ENCODE measurements at regions not wholly inside any gene's neighbourhood (a gene's known extent, or its start where the extent isn't known, plus 50 kb on each side); places are given as distances from the start of the nearest gene placed in this dataset.

DNA sequence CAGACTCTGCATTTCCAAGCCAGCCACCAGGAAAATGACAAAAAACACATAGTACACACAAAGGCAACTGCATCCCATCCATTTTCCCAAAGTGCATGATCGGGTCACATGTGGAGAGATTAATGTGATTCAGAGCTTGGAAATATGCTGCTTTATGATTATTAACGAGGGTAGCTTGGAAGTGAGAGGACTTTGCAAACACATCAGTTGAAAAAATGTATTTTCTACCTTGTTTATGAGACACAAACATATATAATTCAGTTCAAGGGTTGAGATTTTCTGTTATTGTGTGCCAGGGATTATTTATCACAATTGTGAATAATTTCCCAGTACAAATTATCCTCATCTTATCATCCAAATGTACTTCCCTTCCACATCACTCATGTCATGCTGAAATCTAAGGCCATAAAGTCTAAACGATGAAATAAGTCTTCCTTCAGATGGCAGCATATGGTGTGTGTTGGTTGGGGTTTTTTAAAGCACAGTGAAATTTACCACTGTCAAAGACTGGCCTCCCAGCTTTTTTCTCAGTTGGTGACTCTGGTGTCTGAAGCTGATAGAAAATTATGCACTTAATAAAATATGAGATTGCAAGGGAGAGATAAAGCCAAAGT lies 104.7 kb upstream of the ADAMTS18 start:
- ATAC-seq = no peak
- DNase-seq = no peak
- TF ChIP-seq, protein P1, sequence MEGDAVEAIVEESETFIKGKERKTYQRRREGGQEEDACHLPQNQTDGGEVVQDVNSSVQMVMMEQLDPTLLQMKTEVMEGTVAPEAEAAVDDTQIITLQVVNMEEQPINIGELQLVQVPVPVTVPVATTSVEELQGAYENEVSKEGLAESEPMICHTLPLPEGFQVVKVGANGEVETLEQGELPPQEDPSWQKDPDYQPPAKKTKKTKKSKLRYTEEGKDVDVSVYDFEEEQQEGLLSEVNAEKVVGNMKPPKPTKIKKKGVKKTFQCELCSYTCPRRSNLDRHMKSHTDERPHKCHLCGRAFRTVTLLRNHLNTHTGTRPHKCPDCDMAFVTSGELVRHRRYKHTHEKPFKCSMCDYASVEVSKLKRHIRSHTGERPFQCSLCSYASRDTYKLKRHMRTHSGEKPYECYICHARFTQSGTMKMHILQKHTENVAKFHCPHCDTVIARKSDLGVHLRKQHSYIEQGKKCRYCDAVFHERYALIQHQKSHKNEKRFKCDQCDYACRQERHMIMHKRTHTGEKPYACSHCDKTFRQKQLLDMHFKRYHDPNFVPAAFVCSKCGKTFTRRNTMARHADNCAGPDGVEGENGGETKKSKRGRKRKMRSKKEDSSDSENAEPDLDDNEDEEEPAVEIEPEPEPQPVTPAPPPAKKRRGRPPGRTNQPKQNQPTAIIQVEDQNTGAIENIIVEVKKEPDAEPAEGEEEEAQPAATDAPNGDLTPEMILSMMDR (IDR thresholded peaks at IDR 0.05 in 4 of 5, conservative IDR thresholded peaks at IDR 0.05 in 1 of 5) = no peak
- TF ChIP-seq POLR2A (IDR thresholded peaks at IDR 0.05) = no peak
- H3K4me3 ChIP-seq = no peak overlapping the region
- no peak overlapping the region for H3K27ac ChIP-seq
- no peaks in the 10 kb centered on the region for H3K27me3 ChIP-seq
- in situ Hi-C loops (cut with MboI; ENCODE audit: low sequenced_read_pairs in 4 of 4) (no loop called here), intact Hi-C loops (cut with DNase I; ENCODE audit: low total_unique reads) (no loop called here)
- no peaks in the 10 kb centered on the region for H3K36me3 ChIP-seq
- H3K9me3 ChIP-seq = no peaks in the 10 kb centered on the region
- no peaks in the 10 kb centered on the region for H3K4me1 ChIP-seq

DNA sequence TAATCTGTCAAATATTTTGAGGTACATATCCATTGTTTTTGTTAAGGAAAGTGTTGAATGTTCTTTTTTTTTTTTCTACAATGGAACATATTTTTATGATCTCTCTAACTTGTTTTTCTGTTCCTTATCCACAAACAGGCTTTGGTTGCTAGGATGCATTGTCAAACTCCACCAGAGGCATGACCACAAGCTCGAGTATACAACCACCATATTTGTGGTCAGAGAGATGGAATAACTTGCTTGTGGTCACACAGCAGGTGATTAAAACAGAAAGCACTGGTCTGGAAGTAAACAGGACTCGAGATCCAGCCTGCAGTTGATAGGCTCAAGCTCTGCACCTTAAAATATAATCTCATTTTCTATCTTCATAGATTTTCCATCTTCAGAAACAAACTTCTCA lies 105.8 kb upstream of the ADAMTS18 start:
- Histone ChIP-seq H3K36me3 (no peaks in the 10 kb centered on the region), H3K9me3 (no peaks in the 10 kb centered on the region), H3K27me3 (no peaks in the 10 kb centered on the region), H3K27ac (no peak overlapping the region), H3K4me1 (no peaks in the 10 kb centered on the region), H3K4me3 (no peak overlapping the region)
- no peak for TF ChIP-seq POLR2A (IDR thresholded peaks at IDR 0.05)
- TF ChIP-seq, protein P1 (IDR thresholded peaks at IDR 0.05 in 4 of 5, conservative IDR thresholded peaks at IDR 0.05 in 1 of 5) = no peak
- ATAC-seq (no peak), DNase-seq (no peak)
- in situ Hi-C loops (cut with MboI; ENCODE audit: low sequenced_read_pairs in 4 of 4) = no loop called here
- intact Hi-C loops (cut with DNase I; ENCODE audit: low total_unique reads) = no loop called here

DNA sequence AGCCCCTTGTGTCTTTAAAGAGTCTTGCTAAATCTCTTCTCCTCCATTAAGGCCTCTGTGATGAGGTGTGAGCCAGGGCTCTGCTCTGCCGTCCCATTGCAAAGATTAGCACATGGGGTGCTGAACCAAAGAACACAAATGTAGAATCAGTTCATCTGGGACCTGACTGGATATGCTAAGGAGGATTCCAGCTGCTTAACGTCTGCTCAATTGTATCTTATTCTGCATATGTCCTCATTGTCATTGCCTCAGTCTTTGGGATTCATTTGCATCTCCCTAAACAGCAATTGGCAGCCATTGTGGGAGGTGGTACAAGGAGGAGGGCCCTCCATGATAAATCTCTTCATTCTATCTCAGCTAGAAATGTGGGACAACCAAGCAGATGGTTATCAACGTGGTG lies 106.3 kb upstream of the ADAMTS18 start:
- intact Hi-C loops (cut with DNase I; ENCODE audit: low total_unique reads) = no loop called here
- Histone ChIP-seq H3K36me3 (no peaks in the 10 kb centered on the region), H3K27ac (no peak overlapping the region), H3K9me3 (no peaks in the 10 kb centered on the region), H3K4me1 (no peaks in the 10 kb centered on the region), H3K4me3 (no peak overlapping the region), H3K27me3 (no peaks in the 10 kb centered on the region)
- TF ChIP-seq POLR2A (IDR thresholded peaks at IDR 0.05) = no peak
- TF ChIP-seq, protein P1 (IDR thresholded peaks at IDR 0.05 in 4 of 5, conservative IDR thresholded peaks at IDR 0.05 in 1 of 5) = no peak
- ATAC-seq (no peak), DNase-seq (no peak)
- in situ Hi-C loops (cut with MboI; ENCODE audit: low sequenced_read_pairs in 4 of 4) = no loop called here

DNA sequence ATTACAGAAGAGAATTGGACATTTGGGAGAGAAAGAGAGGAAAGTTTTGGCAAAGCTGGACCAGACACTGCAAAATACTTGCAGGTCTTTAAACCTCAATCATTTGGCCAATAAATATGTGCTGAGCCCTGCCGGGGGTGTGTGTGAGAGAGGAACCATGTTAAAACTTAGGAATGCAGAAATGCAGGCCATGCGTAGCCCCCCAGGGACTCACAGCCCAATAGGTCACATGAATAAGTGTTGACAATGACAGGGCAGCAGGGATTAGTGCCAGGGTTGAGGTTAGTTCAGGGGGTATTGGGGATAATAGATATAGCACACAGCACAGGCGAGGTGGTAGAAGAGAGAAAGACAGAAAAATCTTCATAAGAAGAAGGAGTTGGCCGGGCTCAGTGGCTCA lies 113.3 kb upstream of the ADAMTS18 start:
- Histone ChIP-seq H3K36me3 (no peaks in the 10 kb centered on the region), H3K27ac (no peak overlapping the region), H3K4me1 (no peaks in the 10 kb centered on the region), H3K27me3 (no peaks in the 10 kb centered on the region), H3K4me3 (no peak overlapping the region), H3K9me3 (no peaks in the 10 kb centered on the region)
- in situ Hi-C loops (cut with MboI; ENCODE audit: low sequenced_read_pairs in 4 of 4) = no loop called here
- no peak for TF ChIP-seq POLR2A (IDR thresholded peaks at IDR 0.05)
- TF ChIP-seq, protein P1 (IDR thresholded peaks at IDR 0.05 in 4 of 5, conservative IDR thresholded peaks at IDR 0.05 in 1 of 5) = no peak
- DNase-seq = no peak
- intact Hi-C loops (cut with DNase I; ENCODE audit: low total_unique reads) = no loop called here
- ATAC-seq = no peak

- no peak for DNase-seq
These were observed 113.9 kb upstream of the ADAMTS18 start for GRCh38 chr16:77548766-77549165.

More at GRCh38 chr16:77548766-77549165, 113.9 kb upstream of the ADAMTS18 start:
- Histone ChIP-seq H3K27me3 (no peaks in the 10 kb centered on the region), H3K4me3 (no peak overlapping the region), H3K9me3 (no peaks in the 10 kb centered on the region), H3K36me3 (no peaks in the 10 kb centered on the region), H3K4me1 (no peaks in the 10 kb centered on the region), H3K27ac (no peak overlapping the region)
- no peak for TF ChIP-seq POLR2A (IDR thresholded peaks at IDR 0.05)
- in situ Hi-C loops (cut with MboI; ENCODE audit: low sequenced_read_pairs in 4 of 4) (no loop called here), intact Hi-C loops (cut with DNase I; ENCODE audit: low total_unique reads) (no loop called here)
- ATAC-seq = no peak

All from gastrocnemius medialis (tissue), 4 donors.